K562 (cell line): ENCODE measurements at regions not wholly inside any gene's neighbourhood (a gene's known extent, or its start where the extent isn't known, plus 50 kb on each side); places are given as distances from the start of the nearest gene placed in this dataset.

ENCODE experiments used
- ATF7 ChIP-seq: fragments of 450-650 bp; IDR thresholded peaks from 2 replicates; pipeline ENCODE4 v1.7.1; 2014; ENCODE audit warnings: mild to moderate bottlenecking, moderate library complexity
- CBX3 ChIP-seq, 2 experiments: IDR thresholded peaks; 1 replicate in 1 of 2; 2 replicates in 1 of 2; pipeline ENCODE4 v1.6.1; 2012; ENCODE audit warnings: inconsistent platforms in 2 of 2, low read length in 2 of 2, borderline replicate concordance in 1 of 2, control low read depth in 1 of 2
- CXXC5 ChIP-seq: fragments of 250-450 bp; sonication (Bioruptor Pico); IDR thresholded peaks from 2 replicates; pipeline ENCODE4 v1.8.0; 2022; ENCODE audit warnings: inconsistent platforms, mild to moderate bottlenecking, moderate library complexity
- ELF4 ChIP-seq: fragments of 450-650 bp; formaldehyde crosslinking; IDR thresholded peaks from 2 replicates; pipeline ENCODE4 v1.4.0; 2022; ENCODE audit warnings: missing genetic modification characterization
- EP400 ChIP-seq: fragments of 450-650 bp; IDR thresholded peaks from 2 replicates; pipeline ENCODE4 v1.6.1; 2017; ENCODE audit warnings: antibody characterized with exemption, mild to moderate bottlenecking, moderate library complexity
- ETV1 ChIP-seq: fragments of 450-650 bp; conservative IDR thresholded peaks from 2 replicates; pipeline ENCODE4 v1.6.1; 2016; ENCODE audit warnings: missing genetic modification characterization, control low read depth, low read depth, missing compliant biosample characterization
- HDGF ChIP-seq: fragments of 450-650 bp; IDR thresholded peaks from 2 replicates; pipeline ENCODE4 v1.6.1; 2016
- HMGXB4 ChIP-seq: sonication (generic); formaldehyde crosslinking; IDR thresholded peaks from 2 replicates; pipeline ENCODE4 v1.8.1; 2023; ENCODE audit warnings: mild to moderate bottlenecking, missing genetic modification reagents
- HNRNPH1 ChIP-seq: fragments of 200-400 bp; formaldehyde crosslinking; optimal IDR thresholded peaks from 2 replicates; pipeline ENCODE3; 2017; ENCODE audit warnings: low read depth, mild to moderate bottlenecking, low read length, moderate library complexity
- IRF9 ChIP-seq: fragments of 450-650 bp; IDR thresholded peaks from 2 replicates; pipeline ENCODE4 v1.6.1; 2016; ENCODE audit warnings: missing biosample characterization, missing genetic modification characterization
- KDM1A ChIP-seq, 2 experiments: fragments of 450-650 bp; IDR thresholded peaks; 2 replicates each; pipeline ENCODE4 v1.6.1; 2016; ENCODE audit warnings: mild to moderate bottlenecking in 2 of 2
- L3MBTL2 ChIP-seq: fragments of 450-650 bp; IDR thresholded peaks from 2 replicates; pipeline ENCODE4 v1.6.1; 2016; ENCODE audit warnings: mild to moderate bottlenecking, moderate library complexity
- MEIS2 ChIP-seq: fragments of 450-650 bp; IDR thresholded peaks from 2 replicates; pipeline ENCODE4 v1.6.1; 2014; ENCODE audit warnings: mild to moderate bottlenecking; ENCODE audit not compliant: partially characterized antibody
- RBM22 ChIP-seq: fragments of 200-400 bp; formaldehyde crosslinking; IDR thresholded peaks from 2 replicates; pipeline ENCODE4 v1.6.1; 2018; ENCODE audit warnings: low read length, low read depth; ENCODE audit not compliant: poor library complexity, severe bottlenecking
- SIX5 ChIP-seq, 2 experiments: IDR thresholded peaks; 2 replicates each; pipeline ENCODE4 v1.6.1; 2011; ENCODE audit warnings: low read length in 2 of 2, borderline replicate concordance in 1 of 2, low read depth in 1 of 2, mild to moderate bottlenecking in 1 of 2, moderate library complexity in 1 of 2; ENCODE audit not compliant: insufficient read depth in 1 of 2
- SMARCA4 ChIP-seq: fragments of 450-650 bp; IDR thresholded peaks from 2 replicates; pipeline ENCODE4 v1.6.1; 2016
- TAL1 ChIP-seq: fragments of 450-650 bp; IDR thresholded peaks from 2 replicates; pipeline ENCODE4 v1.6.1; 2016; ENCODE audit warnings: mild to moderate bottlenecking
- ZBTB1 ChIP-seq: sonication (generic); formaldehyde crosslinking; IDR thresholded peaks from 2 replicates; pipeline ENCODE4 v1.8.1; 2023; ENCODE audit warnings: missing genetic modification reagents, low read depth, mild to moderate bottlenecking, borderline replicate concordance
- ZFP1 ChIP-seq: fragments of 450-650 bp; formaldehyde crosslinking; IDR thresholded peaks from 2 replicates; pipeline ENCODE4 v1.4.0; 2020; ENCODE audit warnings: mild to moderate bottlenecking, mixed read lengths
- ZFX ChIP-seq: sonication (generic); formaldehyde crosslinking; IDR thresholded peaks from 2 replicates; pipeline ENCODE4 v1.8.0; 2022; ENCODE audit warnings: mild to moderate bottlenecking, missing genetic modification reagents, moderate library complexity
- ZNF224 ChIP-seq: sonication (generic); formaldehyde crosslinking; IDR thresholded peaks from 2 replicates; pipeline ENCODE4 v1.8.0; 2022; ENCODE audit warnings: mild to moderate bottlenecking, missing genetic modification reagents
- ZNF311 ChIP-seq: fragments of 250-450 bp; sonication (Bioruptor Pico); IDR thresholded peaks from 2 replicates; pipeline ENCODE4 v1.4.0; 2020; ENCODE audit warnings: mild to moderate bottlenecking, moderate library complexity
- ZNF41 ChIP-seq: fragments of 250-450 bp; sonication (Bioruptor Pico); conservative IDR thresholded peaks from 2 replicates; pipeline ENCODE4 v1.4.0; 2020; ENCODE audit warnings: mild to moderate bottlenecking
- ZNF449 ChIP-seq: fragments of 250-450 bp; sonication (Bioruptor Pico); IDR thresholded peaks from 2 replicates; pipeline ENCODE4 v1.8.0; 2022; ENCODE audit warnings: moderate library complexity, mild to moderate bottlenecking, inconsistent platforms
- ZNF583 ChIP-seq: fragments of 250-450 bp; sonication (Bioruptor Pico); IDR thresholded peaks from 2 replicates; pipeline ENCODE4 v1.4.0; 2020
- TF ChIP-seq, protein P1 (sequence below): sonication (generic); IDR thresholded peaks from 2 replicates; pipeline ENCODE4 v1.6.1; 2016
- TF ChIP-seq, protein P2 (sequence below): fragments of 250-450 bp; sonication (Bioruptor Pico); IDR thresholded peaks from 2 replicates; pipeline ENCODE4 v1.8.0; 2021; ENCODE audit warnings: moderate library complexity, mild to moderate bottlenecking, inconsistent platforms

DNA sequence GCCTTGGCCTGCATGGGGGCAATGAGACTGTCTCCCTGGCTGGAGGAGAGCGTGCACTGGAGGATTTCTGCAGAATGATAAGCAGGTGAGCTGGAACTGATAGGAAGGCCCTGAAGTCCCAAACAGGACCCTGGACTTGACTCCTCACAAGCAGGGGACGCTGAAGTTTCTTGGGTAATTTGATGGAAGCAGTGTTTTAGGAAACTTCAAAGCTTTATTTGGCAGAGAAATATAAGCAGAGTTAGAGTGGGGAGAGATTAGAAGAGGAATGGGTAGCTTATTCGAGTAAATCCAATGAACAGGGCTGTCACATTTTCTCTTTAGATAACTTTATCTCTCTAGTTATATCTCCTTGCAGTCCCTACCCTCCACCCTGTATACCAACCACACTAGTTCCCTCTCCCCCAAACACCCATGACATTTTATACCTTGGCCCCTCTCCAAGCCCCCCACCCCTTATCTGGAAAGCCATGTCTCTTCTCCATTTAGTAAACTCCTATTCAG is 73.6 kb upstream of the IGFBP5 start (continued):
- TF ChIP-seq HMGXB4 (CRISPR knock-in tag) (no peak), ELF4 (CRISPR knock-in tag) (0 out of 2 replicates have a peak, but pooled peaks have one; percentile 24), ETV1 (tag) (no peak), ZNF41 (CRISPR knock-in tag) (no peak), KDM1A (IDR thresholded peaks at IDR 0.05) (0 out of 4 replicates have a peak, but pooled peaks have one; percentile 16 to 30), HNRNPH1 (no peak), L3MBTL2 (no peak; the same call in none of the 2 replicates), ATF7 (peak; percentile 32; the same call in 1 of the 2 replicates), ZFP1 (CRISPR knock-in tag) (no peak), TAL1 (peak; percentile 64), RBM22 (no peak), SIX5 (IDR thresholded peaks at IDR 0.05; ENCODE audit: borderline replicate concordance in 1 of 2, insufficient read depth in 1 of 2, low read depth in 1 of 2, low read length in 2 of 2) (no peak), HDGF (no peak), IRF9 (tag) (no peak), SMARCA4 (peak; percentile 65; the same call in 1 of the 2 replicates), CXXC5 (CRISPR knock-in tag) (0 out of 2 replicates have a peak, but pooled peaks have one; percentile 15), ZFX (CRISPR knock-in tag) (no peak), ZNF583 (no peak), ZNF224 (CRISPR knock-in tag) (no peak), EP400 (no peak), ZNF311 (CRISPR knock-in tag) (no peak), ZNF449 (CRISPR knock-in tag) (no peak), CBX3 (IDR thresholded peaks at IDR 0.05; ENCODE audit: borderline replicate concordance in 1 of 2, low read length in 2 of 2) (no peak), ZBTB1 (no peak), MEIS2 (peak; percentile 19)
- TF ChIP-seq, protein P1, sequence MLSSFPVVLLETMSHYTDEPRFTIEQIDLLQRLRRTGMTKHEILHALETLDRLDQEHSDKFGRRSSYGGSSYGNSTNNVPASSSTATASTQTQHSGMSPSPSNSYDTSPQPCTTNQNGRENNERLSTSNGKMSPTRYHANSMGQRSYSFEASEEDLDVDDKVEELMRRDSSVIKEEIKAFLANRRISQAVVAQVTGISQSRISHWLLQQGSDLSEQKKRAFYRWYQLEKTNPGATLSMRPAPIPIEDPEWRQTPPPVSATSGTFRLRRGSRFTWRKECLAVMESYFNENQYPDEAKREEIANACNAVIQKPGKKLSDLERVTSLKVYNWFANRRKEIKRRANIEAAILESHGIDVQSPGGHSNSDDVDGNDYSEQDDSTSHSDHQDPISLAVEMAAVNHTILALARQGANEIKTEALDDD: peak; percentile 88
- TF ChIP-seq, protein P2, sequence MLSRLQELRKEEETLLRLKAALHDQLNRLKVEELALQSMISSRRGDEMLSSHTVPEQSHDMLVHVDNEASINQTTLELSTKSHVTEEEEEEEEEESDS: no peak
